Esophagus squamous epithelium (tissue), 5 donors: ENCODE measurements at regions not wholly inside any gene's neighbourhood (a gene's known extent, or its start where the extent isn't known, plus 50 kb on each side); places are given as distances from the start of the nearest gene placed in this dataset.

Experiments
- DNase-seq: peaks from one replicate; lab custom pipeline; 2025; lab: John Stamatoyannopoulos, UW
- H3K27ac ChIP-seq, 4 donors: fragments of 200-600 bp; sonication (generic); one replicate each; pipeline ENCODE4 v1.5.1; 2016 to 2019; ENCODE audit warnings: mild to moderate bottlenecking in 1 of 4
- H3K27me3 ChIP-seq, 4 donors: fragments of 200-600 bp; sonication (generic); 1 replicate in 3 of 4; 2 replicates in 1 of 4; pipeline versions ENCODE4 v1.5.1 to v1.6.0; 2017 to 2021; ENCODE audit warnings: antibody characterized with exemption in 1 of 4
- H3K36me3 ChIP-seq, 3 donors: fragments of 200-600 bp; sonication (generic); one replicate each; pipeline ENCODE4 v1.5.1; 2016 to 2019
- H3K4me1 ChIP-seq, 3 donors: fragments of 200-600 bp; sonication (generic); one replicate each; pipeline ENCODE4 v1.5.1; 2017 to 2019
- H3K4me3 ChIP-seq, 4 donors: fragments of 200-600 bp; sonication (generic); 1 replicate in 3 of 4; 2 replicates in 1 of 4; pipeline ENCODE4 v1.5.1; 2016 to 2019; ENCODE audit warnings: mild to moderate bottlenecking in 2 of 4, moderate library complexity in 1 of 4
- H3K9me3 ChIP-seq, 3 donors: fragments of 200-600 bp; sonication (generic); one replicate each; pipeline ENCODE4 v1.5.1; 2016 to 2019
- CTCF ChIP-seq, 6 experiments: fragments of 450-650 bp in 4 of 6; fragments of 200-600 bp in 2 of 6; sonication (generic) in 2 of 6; IDR thresholded peaks; one replicate each; pipeline ENCODE4 v1.5.1; 2016 to 2019; ENCODE audit warnings: antibody characterized with exemption in 6 of 6, mild to moderate bottlenecking in 4 of 6, moderate library complexity in 4 of 6
- POLR2A ChIP-seq, 4 donors: fragments of 450-650 bp; IDR thresholded peaks; one replicate each; pipeline ENCODE4 v1.6.1; 2017; ENCODE audit warnings: antibody characterized with exemption in 4 of 4, mild to moderate bottlenecking in 4 of 4, moderate library complexity in 3 of 4
- WGBS, 2 donors: methylation state at CpG; one replicate each; pipeline ENCODE4 v1.1.5; 2018; 5-methylcytosine and 5-hydroxymethylcytosine counted together
- intact Hi-C: fragments of 100-400 bp; cut with DNase I; formaldehyde crosslinking; loops from one replicate; pipeline ENCODE4 v1.15.0; 2022
- donor health status: DM: yes; HTN: yes; CAD: no.

- TF ChIP-seq POLR2A (IDR thresholded peaks at IDR 0.05): no peak
- TF ChIP-seq CTCF (IDR thresholded peaks at IDR 0.05): no peak
- WGBS, 2 donors: 50 to 79% methylated on average over 1 of the region's 1 CpG
Measured at GRCh38 chr18:51430538-51430937, 233.1 kb upstream of the MEX3C start.

GRCh38 chr18:51433296-51433695 lies 235.8 kb upstream of the MEX3C start:
- intact Hi-C loops: no loop called here
- Histone ChIP-seq H3K9me3 (no peaks in the 10 kb centered on the region), H3K36me3 (no peaks in the 10 kb centered on the region), H3K4me1 (no peaks in the 10 kb centered on the region), H3K27me3 (peaks cover 0 to 11% (median 0%) of the 10 kb centered on the region in 4 donors), H3K4me3 (no peak overlapping the region), H3K27ac (no peak overlapping the region)
- 75 to 86% methylated on average over 4 of the region's 4 CpGs for WGBS, 2 donors
- DNase-seq: no peak
- no peak for TF ChIP-seq CTCF (IDR thresholded peaks at IDR 0.05)

More at GRCh38 chr18:51430538-51430937, 233.1 kb upstream of the MEX3C start:
- no peak overlapping the region for H3K4me3 ChIP-seq
- no peaks in the 10 kb centered on the region for H3K36me3 ChIP-seq
- peaks cover 0 to 3% (median 0%) of the 10 kb centered on the region in 4 donors for H3K27me3 ChIP-seq
- no peaks in the 10 kb centered on the region for H3K4me1 ChIP-seq
- H3K27ac ChIP-seq: no peak overlapping the region
- intact Hi-C loops: no loop called here
- no peak for DNase-seq
- H3K9me3 ChIP-seq: no peaks in the 10 kb centered on the region

GRCh38 chr18:51433881-51434280 lies 236.4 kb upstream of the MEX3C start:
- no peaks in the 10 kb centered on the region for H3K4me1 ChIP-seq
- TF ChIP-seq POLR2A (IDR thresholded peaks at IDR 0.05): no peak
- no peak for TF ChIP-seq CTCF (IDR thresholded peaks at IDR 0.05)
- H3K27me3 ChIP-seq: peaks cover 0 to 11% (median 0%) of the 10 kb centered on the region in 4 donors
- intact Hi-C loops: no loop called here
- H3K4me3 ChIP-seq: no peak overlapping the region
- no peaks in the 10 kb centered on the region for H3K9me3 ChIP-seq
- H3K27ac ChIP-seq: no peak overlapping the region
- H3K36me3 ChIP-seq: no peaks in the 10 kb centered on the region
- DNase-seq: no peak
- WGBS, 2 donors: 71 to 79% methylated on average over 3 of the region's 3 CpGs

- Histone ChIP-seq H3K27me3 (peaks cover 0 to 11% (median 0%) of the 10 kb centered on the region in 4 donors), H3K4me1 (no peaks in the 10 kb centered on the region), H3K4me3 (no peak overlapping the region), H3K27ac (no peak overlapping the region), H3K36me3 (no peaks in the 10 kb centered on the region), H3K9me3 (no peaks in the 10 kb centered on the region)
- TF ChIP-seq CTCF (IDR thresholded peaks at IDR 0.05) (no peak), POLR2A (IDR thresholded peaks at IDR 0.05) (no peak)
- WGBS, 2 donors: 44 to 46% methylated on average over 12 to 13 of the region's 13 CpGs
- no peak for DNase-seq
- intact Hi-C loops: no loop called here
Measured at GRCh38 chr18:51437280-51438271, 240.1 kb upstream of the MEX3C start.

GRCh38 chr18:51438797-51439350 lies 241.4 kb upstream of the MEX3C start:
- intact Hi-C loops: no loop called here
- H3K4me3 ChIP-seq: no peak overlapping the region
- H3K9me3 ChIP-seq: no peaks in the 10 kb centered on the region
- no peak for DNase-seq
- H3K27me3 ChIP-seq: peaks cover 0 to 18% (median 0%) of the 10 kb centered on the region in 4 donors
- no peaks in the 10 kb centered on the region for H3K4me1 ChIP-seq
- no peaks in the 10 kb centered on the region for H3K36me3 ChIP-seq
- TF ChIP-seq POLR2A (IDR thresholded peaks at IDR 0.05) (no peak), CTCF (IDR thresholded peaks at IDR 0.05) (no peak)
- H3K27ac ChIP-seq: no peak overlapping the region
